GM19043 (cell line): ENCODE measurements at regions not wholly inside any gene's neighbourhood (a gene's known extent, or its start where the extent isn't known, plus 50 kb on each side); places are given as distances from the start of the nearest gene placed in this dataset.

Experiments
- ATAC-seq: cut with Tn5 transposase; IDR thresholded peaks from one replicate; pipeline ENCODE4 v1.9.1; 2021; ENCODE audit warnings: low read depth; ENCODE audit not compliant: unreplicated experiment

DNA sequence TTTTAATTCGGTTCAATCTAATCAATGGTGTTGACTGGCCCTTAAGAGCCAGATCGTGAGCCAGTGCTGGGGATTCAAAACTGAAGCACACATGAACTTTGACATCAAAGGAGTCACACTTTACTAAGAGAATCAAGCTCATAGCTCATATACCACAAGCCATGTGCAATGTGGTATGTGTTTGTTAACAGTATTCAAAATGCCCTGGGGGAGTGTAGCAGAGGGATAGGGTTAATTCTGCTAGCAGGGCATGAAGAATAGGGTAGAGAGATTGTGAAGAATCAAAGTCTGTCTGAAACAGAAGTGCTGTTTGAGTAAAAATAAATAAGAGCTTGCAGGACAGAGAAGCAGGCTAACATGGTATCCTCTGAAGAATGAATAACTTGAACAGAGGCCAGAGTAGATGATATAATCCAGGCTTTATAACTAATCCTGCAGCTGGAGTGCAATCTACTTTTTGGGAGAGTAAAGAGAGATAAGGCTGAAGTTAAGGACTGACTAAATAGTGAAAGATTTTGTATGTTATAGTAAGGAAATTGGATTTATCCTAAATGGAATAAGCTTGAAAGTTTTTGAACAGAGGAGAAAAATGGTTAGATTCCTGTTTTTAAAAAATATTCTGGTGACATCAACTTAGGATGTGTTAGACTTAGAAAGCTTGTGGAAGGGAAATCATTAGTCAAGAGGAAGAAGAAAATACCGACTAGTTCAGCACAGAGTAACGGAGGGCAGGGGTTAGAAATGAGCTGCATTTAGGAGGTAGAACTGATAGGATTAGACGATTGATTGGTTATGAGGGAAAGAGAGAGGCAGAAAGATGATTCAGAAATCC lies 292.0 kb downstream of the NFKBIZ start:
- no peak for ATAC-seq

DNA sequence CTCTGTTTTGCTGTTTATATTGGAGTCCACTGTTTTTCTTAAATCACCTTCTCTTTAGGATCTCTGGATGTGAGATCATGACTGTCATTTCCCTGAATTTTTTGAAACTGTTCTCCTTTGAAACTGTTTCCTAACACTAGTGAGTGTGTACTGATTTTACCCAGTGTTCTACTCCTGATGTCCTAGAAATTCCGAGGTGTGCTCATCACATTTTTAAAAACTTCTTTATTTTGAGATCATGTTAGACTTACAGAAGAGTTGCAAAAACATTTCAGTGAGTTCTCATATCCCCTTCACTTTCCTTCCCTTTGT lies 292.6 kb downstream of the NFKBIZ start:
- no peak for ATAC-seq

DNA sequence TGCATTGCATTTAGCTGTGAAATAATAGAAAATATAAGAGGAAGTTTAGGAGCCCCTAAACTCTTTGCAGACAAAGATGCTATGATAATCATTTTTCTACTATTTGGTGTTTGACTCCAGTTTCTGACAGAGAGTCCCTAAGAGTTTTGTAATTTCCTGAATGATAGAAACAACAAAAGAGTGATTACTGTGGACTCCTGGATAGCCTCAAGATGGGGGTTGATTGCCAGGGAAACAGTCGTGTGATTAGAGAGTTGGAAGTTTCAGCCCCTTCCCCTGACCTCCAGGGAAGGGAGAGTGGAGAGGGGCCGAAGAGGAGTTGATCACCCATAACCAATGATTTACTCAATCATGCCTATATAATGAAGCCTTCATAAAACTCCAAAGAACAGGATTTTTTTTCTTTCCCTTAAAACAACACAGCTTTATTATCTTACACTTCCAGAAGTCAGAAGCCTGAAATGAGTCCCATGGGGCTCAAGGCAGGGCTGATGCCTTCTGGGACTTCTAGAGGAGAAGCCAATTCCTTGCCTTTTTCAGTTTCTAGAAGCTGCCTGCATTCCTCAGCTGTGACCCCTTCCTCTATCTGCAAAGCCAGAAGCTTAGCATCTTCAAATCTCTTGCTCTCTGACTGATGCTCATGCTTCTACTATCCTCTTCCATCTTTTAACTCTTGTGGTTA lies 292.3 kb upstream of the ZPLD1 start:
- ATAC-seq: no peak

DNA sequence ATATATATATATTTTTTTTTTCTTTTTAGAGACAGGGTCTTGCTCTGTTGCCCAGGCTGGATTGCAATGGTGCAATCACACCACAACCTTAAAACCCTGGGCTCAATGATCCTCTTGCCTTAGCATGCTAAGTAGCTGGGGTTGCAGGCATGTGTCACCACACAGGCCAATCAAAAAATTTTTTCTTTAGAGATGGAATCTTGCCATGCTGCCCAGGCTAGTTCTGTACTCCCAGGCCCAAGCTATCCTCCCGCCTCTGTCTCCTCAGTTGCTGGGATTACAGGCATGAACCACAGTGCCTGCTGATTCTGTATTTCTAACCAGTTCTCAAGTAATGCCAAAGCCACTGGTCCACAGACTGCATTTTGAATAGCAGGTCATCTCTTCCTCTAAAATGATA lies 291.3 kb upstream of the ZPLD1 start:
- no peak for ATAC-seq

DNA sequence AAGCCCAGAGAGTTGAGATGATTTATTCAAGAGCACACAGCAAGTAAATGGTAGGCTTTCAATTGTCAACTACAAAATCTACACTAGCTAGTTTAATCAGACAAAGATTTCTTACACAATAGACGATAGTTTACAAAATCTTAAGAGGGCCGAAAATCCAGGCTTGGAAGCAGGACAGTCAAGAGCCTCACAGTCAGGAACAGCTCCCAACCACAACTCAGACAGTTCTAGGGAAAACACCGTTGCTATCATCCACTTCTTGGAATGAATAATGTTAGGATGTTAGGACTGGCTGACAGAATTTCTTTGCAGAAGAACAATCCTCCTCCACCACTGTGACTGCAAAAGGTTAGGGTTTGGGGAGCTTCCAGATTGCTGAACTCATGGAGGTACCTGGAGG lies 290.8 kb upstream of the ZPLD1 start:
- no peak for ATAC-seq

DNA sequence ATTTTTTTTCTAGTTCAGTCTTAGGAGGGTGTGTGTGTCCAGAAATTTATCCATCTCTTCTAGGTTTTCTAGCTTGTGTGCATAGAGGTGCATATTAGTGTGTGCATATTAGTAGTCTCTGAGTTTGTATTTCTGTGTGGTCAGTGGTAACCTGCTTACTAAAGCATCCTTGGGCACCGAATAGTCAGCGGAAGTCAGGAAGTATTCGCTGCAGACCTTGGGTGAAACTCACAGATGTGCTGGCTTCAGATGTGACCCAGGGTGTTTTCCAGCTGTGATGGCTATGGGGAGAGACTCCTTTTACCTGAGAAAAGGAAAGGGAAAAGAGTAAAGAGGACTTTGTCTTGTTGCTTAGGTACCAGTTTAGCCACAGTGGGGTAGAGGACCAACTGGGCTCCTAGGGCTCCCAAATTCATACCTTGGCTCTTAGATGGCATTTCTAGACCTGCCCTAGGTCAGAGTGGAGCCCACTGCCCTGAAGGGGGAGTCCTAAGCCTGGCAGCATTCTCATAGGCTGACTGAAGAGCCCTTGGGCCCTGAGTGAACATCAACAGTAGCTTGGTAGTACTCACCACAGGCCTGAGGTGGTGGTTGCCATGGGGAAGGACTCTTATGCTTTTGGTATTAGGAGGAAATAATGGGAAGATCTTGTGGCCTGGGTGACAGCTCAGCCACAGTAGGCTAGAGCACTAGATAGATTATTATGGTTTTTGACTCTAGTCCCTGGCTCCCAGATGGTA lies 286.0 kb upstream of the ZPLD1 start:
- no peak for ATAC-seq

DNA sequence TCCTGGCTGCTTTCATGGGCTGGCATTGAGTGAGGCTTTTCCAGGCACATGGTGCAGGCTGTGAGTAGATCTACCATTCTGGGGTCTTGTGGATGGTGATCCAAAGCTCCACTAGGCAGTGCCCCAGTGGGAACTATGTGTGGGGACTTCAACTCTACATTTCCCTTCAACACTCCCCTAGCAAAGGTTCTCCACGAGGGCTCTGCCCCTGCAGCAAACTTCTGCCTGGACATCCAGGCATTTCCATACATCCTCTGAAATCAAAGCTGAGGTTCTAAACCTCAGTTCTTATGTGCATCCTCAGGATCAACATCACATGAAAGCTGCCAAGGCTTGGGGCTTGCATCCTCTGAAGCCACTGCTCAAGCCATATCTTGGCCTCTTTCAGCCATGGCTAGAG lies 282.9 kb upstream of the ZPLD1 start:
- no peak for ATAC-seq

DNA sequence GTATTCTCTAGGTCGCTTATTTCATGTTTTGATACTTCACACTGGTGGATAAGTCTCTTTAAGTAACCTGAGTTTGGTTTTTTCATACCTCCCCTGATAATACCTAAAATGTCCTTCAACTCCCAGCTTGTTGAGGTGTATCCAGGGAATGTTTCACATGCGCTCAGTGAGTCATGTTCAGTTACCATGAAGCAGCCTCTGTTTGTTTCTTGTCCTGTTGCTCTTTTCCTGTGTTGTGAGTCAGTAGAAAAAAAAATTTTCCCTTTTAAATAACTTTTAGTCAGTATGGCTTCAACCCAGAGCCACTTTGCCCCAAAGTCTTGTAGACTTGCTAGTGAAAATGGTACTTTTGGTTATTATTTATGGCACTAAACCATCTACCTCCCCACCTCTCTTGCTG lies 278.4 kb upstream of the ZPLD1 start:
- ATAC-seq: no peak

DNA sequence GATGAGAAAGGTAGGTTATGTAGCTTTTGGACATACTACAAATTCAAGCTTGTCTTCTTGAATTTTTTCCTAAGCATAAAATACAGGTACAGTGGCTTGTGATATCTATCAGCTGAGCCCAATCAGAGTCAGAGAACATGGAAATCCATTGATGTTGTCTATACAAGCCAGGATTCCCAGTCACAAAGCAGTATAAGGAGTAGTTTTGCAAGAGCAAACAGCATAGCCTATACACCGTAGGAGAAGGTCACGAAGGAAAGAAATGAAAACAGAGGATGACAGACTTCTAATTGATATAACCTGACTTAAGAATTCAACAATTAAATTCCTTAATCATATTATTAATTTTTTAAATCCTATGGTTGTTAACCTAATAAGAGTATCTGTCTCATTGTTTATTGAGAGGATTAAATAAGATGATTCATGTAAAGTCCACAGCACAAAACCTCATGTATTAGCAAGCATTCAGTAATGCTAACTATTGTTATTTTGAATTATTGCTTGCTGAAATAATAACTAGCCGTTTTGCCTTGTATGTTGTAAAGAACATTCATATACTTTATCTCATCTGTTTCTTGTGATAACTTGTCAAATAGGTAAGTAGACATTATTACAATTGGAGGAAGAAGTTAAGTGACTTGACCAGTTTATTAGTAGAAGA lies 276.6 kb upstream of the ZPLD1 start:
- no peak for ATAC-seq

DNA sequence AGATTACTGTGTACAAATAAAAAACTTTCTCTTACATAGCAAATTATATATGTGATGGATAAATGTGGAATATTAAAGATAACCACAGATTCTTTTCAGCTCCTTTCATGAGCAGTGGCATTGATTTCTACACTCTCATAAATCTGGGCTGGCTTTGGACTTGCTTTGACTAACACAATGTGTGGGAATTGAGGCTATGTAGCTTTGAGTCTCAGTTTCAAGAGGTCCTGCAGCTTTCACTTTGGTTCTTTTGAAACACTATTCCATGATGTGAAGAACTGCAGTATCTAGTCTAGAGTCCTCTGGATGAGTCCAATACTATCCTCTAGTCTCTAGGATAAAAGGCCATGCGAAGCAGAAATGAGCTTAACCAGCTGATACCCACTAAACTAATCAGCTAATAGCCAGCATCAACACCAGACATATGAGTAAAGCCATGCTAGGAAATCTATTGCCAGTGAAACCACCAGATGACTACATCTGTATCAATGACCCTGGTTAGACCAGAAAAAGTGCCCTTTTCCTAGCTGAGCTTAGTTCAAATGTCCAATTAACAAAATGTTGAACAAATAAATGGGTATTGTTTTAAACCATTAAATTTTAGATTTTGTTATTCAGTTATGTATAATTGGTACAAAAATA lies 274.9 kb upstream of the ZPLD1 start:
- no peak for ATAC-seq

DNA sequence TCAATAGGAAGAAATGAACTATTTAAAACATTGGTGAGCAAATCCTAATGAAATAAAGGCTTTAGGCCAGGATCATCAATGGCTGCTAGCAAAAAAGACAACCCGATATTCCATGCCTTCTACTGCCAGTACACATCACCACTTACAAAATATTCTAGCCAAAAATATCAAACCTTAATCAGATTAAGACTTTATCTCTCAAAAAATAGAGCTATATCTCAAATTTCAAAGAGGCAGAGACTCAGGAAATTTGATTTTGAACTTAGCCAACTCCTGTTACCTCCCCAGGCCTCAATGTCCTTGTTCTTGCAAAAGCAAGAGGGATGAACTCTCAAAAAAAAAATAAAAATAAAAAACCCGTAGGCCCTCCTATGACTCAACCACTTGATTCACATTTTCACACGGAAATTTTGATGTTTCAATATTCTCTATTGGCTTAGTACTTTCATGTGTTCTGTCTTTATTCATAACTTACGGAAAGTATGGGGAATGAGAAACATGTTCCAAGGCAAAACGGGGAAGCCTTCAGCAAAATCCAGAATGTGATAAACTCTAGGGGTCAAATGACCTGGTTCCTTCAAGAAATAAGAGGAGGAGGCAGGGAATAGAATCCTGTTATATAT lies 273.3 kb upstream of the ZPLD1 start:
- ATAC-seq: no peak

DNA sequence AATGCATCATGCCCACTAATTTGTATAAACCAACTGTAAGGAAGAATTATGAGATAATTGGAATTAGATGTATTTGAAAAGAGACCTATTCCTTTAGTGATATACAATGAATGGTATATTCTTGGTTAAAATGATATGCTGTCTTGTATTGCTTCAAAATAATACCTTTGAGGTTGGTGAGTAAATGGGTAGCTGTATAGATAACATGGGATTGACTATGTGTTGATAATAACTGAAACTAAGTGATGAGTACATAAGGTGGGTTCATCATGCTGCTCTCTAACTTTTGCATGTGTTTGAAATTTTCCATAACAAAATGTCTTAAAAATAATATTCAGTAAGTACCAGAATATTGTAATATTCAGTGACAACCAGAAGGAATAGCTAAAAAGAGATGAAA lies 272.6 kb upstream of the ZPLD1 start:
- no peak for ATAC-seq

DNA sequence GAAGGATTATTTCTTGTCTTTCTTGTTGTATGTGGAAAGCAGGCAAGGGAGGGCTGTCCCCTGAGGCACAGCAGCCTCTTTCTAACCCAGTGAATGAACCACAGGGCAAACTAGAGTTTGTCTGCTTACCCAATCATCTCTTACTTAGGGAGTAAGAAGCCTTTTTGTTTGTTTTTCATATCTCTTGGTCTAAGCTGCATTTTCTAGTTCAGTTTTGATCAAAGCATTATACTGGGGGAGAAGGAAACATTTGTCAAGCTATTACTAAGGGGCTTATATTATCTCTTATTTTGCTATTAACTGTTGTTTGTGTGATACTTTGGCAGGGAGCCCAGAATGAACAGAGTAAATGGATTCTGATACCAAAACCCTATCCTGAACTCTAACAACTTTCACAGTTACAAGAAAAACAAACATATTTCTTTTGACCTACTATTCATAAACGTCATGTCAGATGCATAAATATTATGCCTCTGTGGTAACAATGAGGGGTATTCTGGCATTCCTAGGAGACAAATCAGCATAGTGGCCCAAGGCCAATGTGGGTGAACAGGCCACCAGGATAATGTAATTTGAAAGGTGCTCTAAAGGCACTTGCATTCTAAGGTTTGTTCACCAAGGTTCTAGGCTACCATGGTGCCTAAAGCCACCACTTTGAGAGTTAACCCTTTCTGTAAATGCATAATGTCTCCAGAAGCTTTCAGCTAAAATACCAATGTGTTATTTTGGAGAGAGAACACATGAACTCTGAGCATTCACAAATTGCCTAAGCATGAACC lies 271.6 kb upstream of the ZPLD1 start:
- no peak for ATAC-seq

DNA sequence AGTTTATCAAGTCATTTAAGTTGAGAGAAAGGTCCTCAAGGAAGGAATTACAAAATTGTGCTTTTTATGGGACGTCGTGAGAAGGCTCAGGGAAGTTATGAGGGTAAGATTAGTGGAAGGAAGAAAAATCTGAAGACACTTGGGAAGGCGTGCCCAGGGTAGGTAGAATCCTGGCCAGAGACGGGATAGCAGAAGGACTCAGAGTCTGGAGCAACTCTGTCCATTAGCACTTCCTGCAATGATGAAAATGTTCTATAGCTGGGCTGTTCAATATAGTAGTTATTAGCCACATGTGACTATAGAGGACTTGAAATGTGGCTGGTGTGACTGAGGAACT lies 271.0 kb upstream of the ZPLD1 start:
- ATAC-seq: no peak

DNA sequence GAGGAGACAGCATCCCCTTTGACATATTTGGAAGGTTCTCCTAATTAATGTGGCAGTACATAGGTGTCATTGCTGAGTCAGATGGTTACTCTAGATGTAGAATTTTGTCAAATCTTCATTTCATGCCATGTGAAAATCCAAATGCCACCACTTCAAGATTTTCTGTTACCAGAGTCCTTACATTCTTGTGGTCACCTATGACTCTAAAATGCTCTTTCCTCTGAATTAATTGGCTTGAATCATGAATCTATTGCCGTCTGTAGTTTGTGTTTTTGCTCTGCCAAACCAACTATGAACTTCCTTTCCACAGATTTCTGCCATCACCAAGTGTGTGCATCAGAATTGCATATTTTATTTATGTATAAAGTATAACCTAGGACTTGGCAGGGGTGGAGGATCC lies 269.4 kb upstream of the ZPLD1 start:
- no peak for ATAC-seq

DNA sequence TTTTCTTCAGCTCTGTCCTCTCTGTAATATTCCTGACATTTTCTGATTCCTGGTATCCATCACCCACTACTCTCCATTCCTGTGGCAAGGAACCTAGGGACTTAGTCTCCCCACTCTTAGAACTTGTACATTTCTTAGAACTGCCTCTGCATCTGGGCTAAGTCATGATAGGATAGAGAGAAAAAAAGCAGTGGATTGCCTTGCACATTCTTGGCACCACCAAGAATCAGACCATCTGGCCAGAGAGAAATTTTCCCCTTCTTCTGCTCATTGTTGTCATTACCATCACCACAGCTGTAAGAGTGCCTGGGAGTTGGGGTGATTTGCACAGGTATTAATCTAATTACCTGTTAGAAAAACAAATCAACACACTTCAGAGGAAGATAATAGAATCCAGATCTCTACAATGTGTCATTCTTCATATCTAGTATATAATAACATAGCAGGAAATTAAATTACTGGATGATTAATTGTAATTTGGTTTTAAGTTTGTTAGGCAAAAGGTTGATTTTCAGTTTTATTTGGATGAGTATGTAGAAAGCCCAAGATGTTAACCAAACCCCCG lies 264.8 kb upstream of the ZPLD1 start:
- no peak for ATAC-seq

DNA sequence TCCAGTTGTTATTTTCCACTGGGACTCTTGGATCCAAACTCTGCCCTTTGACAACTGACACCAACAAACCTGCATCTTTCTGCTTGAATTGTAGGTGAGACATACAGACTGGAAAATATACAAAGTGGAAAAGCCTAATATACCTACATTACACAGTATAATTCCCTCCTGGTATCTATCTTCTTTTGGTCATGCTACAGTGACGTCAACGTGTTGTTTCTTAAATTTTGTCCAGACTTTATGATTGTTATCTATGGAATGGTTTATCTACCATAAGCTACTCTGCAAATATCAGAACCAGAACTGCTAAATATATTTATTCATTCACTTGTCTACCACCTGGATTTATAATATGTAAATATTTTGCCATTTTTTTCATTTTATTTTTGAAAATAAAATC lies 264.3 kb upstream of the ZPLD1 start:
- no peak for ATAC-seq

DNA sequence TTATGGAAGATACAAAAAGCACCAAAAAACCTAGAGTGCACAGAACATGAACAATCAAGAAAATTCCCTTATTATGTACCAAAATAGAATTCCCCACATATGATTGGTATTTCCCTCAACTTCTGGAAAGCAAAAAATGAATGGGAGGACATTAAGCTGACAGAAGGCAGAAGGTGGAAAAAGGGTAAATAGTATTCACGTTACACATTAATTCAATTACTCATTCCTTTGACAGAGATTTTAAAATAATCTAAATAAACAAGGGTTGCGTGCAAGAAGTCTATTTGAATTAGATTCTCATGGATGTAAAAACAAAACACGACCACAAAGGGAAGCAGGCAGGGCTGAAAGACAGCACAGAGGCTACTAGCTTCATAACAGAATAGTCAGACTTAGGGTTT lies 260.5 kb upstream of the ZPLD1 start:
- ATAC-seq: no peak

DNA sequence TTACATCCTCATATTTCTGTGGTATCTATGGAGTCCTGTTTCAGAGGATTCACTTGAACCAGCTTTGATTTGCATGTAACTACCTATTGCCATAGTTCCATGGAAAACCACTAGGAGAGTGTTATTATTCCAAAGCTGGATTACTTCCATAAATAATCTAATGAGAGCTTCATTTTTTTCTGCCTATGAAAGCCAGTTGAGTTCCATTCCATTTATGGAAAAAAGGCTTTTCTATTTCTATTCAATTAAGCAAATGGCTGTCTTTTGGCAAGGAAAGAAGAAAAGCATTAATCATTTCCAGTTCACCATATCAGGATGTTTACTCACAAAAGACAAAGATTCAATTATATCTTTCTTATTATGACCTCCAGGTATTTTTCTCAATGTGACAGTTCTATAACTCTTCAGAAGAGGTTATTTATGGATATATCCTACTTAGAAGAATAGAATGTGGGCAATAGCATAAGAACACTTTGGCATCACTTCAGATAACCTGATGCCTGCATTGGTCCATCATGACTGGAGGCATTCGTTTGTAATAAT lies 259.9 kb upstream of the ZPLD1 start:
- ATAC-seq: no peak
